HCT116 (cell line): ENCODE measurements at regions not wholly inside any gene's neighbourhood (a gene's known extent, or its start where the extent isn't known, plus 50 kb on each side); places are given as distances from the start of the nearest gene placed in this dataset.

ENCODE experiments used
- ATAC-seq: fragments of 200-7000 bp; cut with Tn5 transposase; 2 replicates; pipeline ENCODE4 v1.9.1; 2020; ENCODE audit warnings: mild to moderate bottlenecking, moderate library complexity
- BruUV-seq: library from RNA; stranded (reverse); fragments of 400-500 nt; replicated peaks from 2 replicates; lab custom pipeline; 2021; lab: Mats Ljungman, UMichigan
- CTCF ChIA-PET: fragments of 300-600 bp; sonication (Branson Sonifier 250); formaldehyde crosslinking; loops from one replicate; lab custom pipeline; 2021; ENCODE audit warnings: antibody characterized with exemption; lab: Charles Lee
- POLR2A ChIA-PET: fragments of 300-600, 350-600 bp; sonication (Branson Sonifier 250); formaldehyde crosslinking; loops from one replicate; lab custom pipeline; 2021; ENCODE audit warnings: antibody characterized with exemption; lab: Charles Lee
- RAD21 ChIA-PET, 2 experiments: fragments of 300-600 bp; sonication (Branson Sonifier 250); formaldehyde crosslinking; loops; one replicate each; lab custom pipeline; 2023; ENCODE audit warnings: low total read pairs in 2 of 2; ENCODE audit not compliant: uncharacterized antibody in 2 of 2, unreplicated experiment in 2 of 2, low non-redundant PET in 1 of 2; lab: Charles Lee
- DNase-seq: peaks from one replicate; pipeline ENCODE4 v3.0.0-alpha.2; 2010; ENCODE audit warnings: low read depth, low spot score
- H2AFZ ChIP-seq: fragments of 200-600 bp; shearing (Covaris generic), sonication (generic); 2 replicates; pipeline ENCODE4 v1.6.1; 2017; ENCODE audit warnings: low read depth, mixed run types, mixed read lengths, antibody characterized with exemption, low read length; ENCODE audit not compliant: poor library complexity, severe bottlenecking
- H3K27ac ChIP-seq: 2 replicates; pipeline ENCODE4 v1.5.1; 2012; ENCODE audit warnings: low read depth, low read length
- H3K27me3 ChIP-seq: fragments of 200-600 bp; sonication (generic); 2 replicates; pipeline ENCODE4 v1.6.1; 2016; ENCODE audit warnings: mixed run types, low read length, mixed read lengths; ENCODE audit not compliant: insufficient read depth
- H3K36me3 ChIP-seq, 2 experiments: fragments of 200-500 bp in 1 of 2; fragments of 200-600 bp in 1 of 2; sonication (Bioruptor generic) in 1 of 2; sonication (generic) in 1 of 2; 2 replicates each; pipeline versions ENCODE4 v1.5.1 to v1.6.1; 2014 to 2016; ENCODE audit warnings: low read length in 2 of 2, inconsistent platforms in 1 of 2, mixed read lengths in 1 of 2, mixed run types in 1 of 2; ENCODE audit not compliant: insufficient read depth in 2 of 2, control insufficient read depth in 1 of 2
- H3K4me1 ChIP-seq, 2 experiments: fragments of 200-600 bp in 1 of 2; sonication (generic) in 1 of 2; 2 replicates each; pipeline versions ENCODE4 v1.5.1 to v1.6.1; 2012 to 2017; ENCODE audit warnings: low read length in 2 of 2, inconsistent platforms in 1 of 2, mild to moderate bottlenecking in 1 of 2, mixed read lengths in 1 of 2, mixed run types in 1 of 2, moderate library complexity in 1 of 2; ENCODE audit not compliant: insufficient read depth in 2 of 2, control insufficient read depth in 1 of 2
- H3K4me2 ChIP-seq: fragments of 200-600 bp; sonication (generic); 2 replicates; pipeline ENCODE4 v1.6.1; 2017; ENCODE audit warnings: mixed run types, low read length, mixed read lengths
- H3K4me3 ChIP-seq, 2 experiments: fragments of 200-600 bp in 1 of 2; sonication (generic) in 1 of 2; replicated peaks in 1 of 2; 2 replicates each; pipeline ENCODE4 v1.5.1; 2011 to 2016; ENCODE audit warnings: low read length in 2 of 2, control low read depth in 1 of 2, low read depth in 1 of 2, mild to moderate bottlenecking in 1 of 2, mixed read lengths in 1 of 2, mixed run types in 1 of 2
- H3K79me2 ChIP-seq: fragments of 200-600 bp; sonication (generic); 2 replicates; pipeline ENCODE4 v1.6.1; 2017; ENCODE audit warnings: mild to moderate bottlenecking, mixed run types, low read length, moderate library complexity, mixed read lengths; ENCODE audit not compliant: insufficient read depth
- H3K9ac ChIP-seq: fragments of 200-600 bp; sonication (generic); 2 replicates; pipeline ENCODE4 v1.6.1; 2016; ENCODE audit warnings: low read length, mixed read lengths
- H3K9me2 ChIP-seq: fragments of 200-600 bp; sonication (generic), shearing (Covaris generic); 2 replicates; pipeline ENCODE4 v1.6.1; 2017; ENCODE audit warnings: mixed run types, mild to moderate bottlenecking, moderate library complexity; ENCODE audit not compliant: insufficient read depth
- H3K9me3 ChIP-seq, 2 experiments: fragments of 200-500 bp in 1 of 2; fragments of 200-600 bp in 1 of 2; sonication (Bioruptor generic) in 1 of 2; sonication (generic) in 1 of 2; 2 replicates each; pipeline ENCODE4 v1.6.1; 2014 to 2017; ENCODE audit warnings: low read length in 2 of 2, mixed read lengths in 2 of 2, inconsistent platforms in 1 of 2, low read depth in 1 of 2, mild to moderate bottlenecking in 1 of 2, mixed run types in 1 of 2, moderate library complexity in 1 of 2; ENCODE audit not compliant: control insufficient read depth in 1 of 2, insufficient read depth in 1 of 2
- H4K20me1 ChIP-seq: fragments of 200-600 bp; sonication (generic), shearing (Covaris generic); 2 replicates; pipeline ENCODE4 v1.6.1; 2017; ENCODE audit warnings: mixed run types, mild to moderate bottlenecking, moderate library complexity; ENCODE audit not compliant: insufficient read depth
- CBX3 ChIP-seq: IDR thresholded peaks from 2 replicates; pipeline ENCODE4 v1.6.1; 2012; ENCODE audit warnings: low read depth
- EGR1 ChIP-seq: IDR thresholded peaks from 2 replicates; pipeline ENCODE4 v1.6.1; 2012; ENCODE audit warnings: low read depth
- EZH2 ChIP-seq: fragments of 200-600 bp; sonication (generic); IDR thresholded peaks from 2 replicates; pipeline ENCODE4 v1.6.1; 2017; ENCODE audit warnings: antibody characterized with exemption, mixed run types
- FOSL1 ChIP-seq: IDR thresholded peaks from 2 replicates; pipeline ENCODE4 v1.6.1; 2012; ENCODE audit warnings: low read depth
- MAX ChIP-seq: IDR thresholded peaks from 2 replicates; pipeline ENCODE4 v1.6.1; 2012
- POLR2A ChIP-seq: IDR thresholded peaks from 2 replicates; pipeline ENCODE4 v1.7.0; 2011; ENCODE audit warnings: borderline replicate concordance; ENCODE audit not compliant: insufficient read depth, insufficient read length; ENCODE audit errors: extremely low read depth
- POLR2AphosphoS5 ChIP-seq: IDR thresholded peaks from 2 replicates; pipeline ENCODE4 v1.6.1; 2011; ENCODE audit warnings: mild to moderate bottlenecking, low read depth, low read length, moderate library complexity
- RAD21 ChIP-seq: IDR thresholded peaks from 2 replicates; pipeline ENCODE4 v1.6.1; 2012; ENCODE audit warnings: low read depth, mild to moderate bottlenecking
- SRF ChIP-seq: IDR thresholded peaks from 2 replicates; pipeline ENCODE4 v1.6.1; 2012; ENCODE audit warnings: low read depth
- TCF7L2 ChIP-seq: IDR thresholded peaks from 2 replicates; pipeline ENCODE4 v1.7.0; 2011; ENCODE audit warnings: borderline replicate concordance, inconsistent platforms; ENCODE audit not compliant: insufficient read depth, insufficient read length; ENCODE audit errors: extremely low read depth
- YY1 ChIP-seq: IDR thresholded peaks from 2 replicates; pipeline ENCODE4 v1.6.1; 2011; ENCODE audit warnings: low read length, low read depth, moderate library complexity, mild to moderate bottlenecking; ENCODE audit not compliant: insufficient replicate concordance; ENCODE audit errors: extremely low read depth
- ZBTB33 ChIP-seq: IDR thresholded peaks from 2 replicates; pipeline ENCODE4 v1.6.1; 2011; ENCODE audit warnings: mild to moderate bottlenecking, low read length, moderate library complexity; ENCODE audit not compliant: insufficient replicate concordance; ENCODE audit errors: extremely low read depth
- ZNF274 ChIP-seq: fragments of 200-500 bp; sonication (Bioruptor generic); IDR thresholded peaks from 2 replicates; pipeline ENCODE4 v1.6.1; 2014; ENCODE audit warnings: mild to moderate bottlenecking, low read depth, low read length, inconsistent platforms
- intact Hi-C: fragments of 100-400 bp; cut with micrococcal nuclease; formaldehyde crosslinking; loops from 2 replicates; pipeline ENCODE4 v1.10.0; 2022
- TF ChIP-seq, protein P1 (sequence below), 3 experiments: fragments of 200-600 bp in 1 of 3; sonication (generic) in 1 of 3; IDR thresholded peaks in 2 of 3; conservative IDR thresholded peaks in 1 of 3; 2 replicates each; pipeline ENCODE4 v1.5.1; 2012 to 2017; ENCODE audit warnings: low read depth in 2 of 3, low read length in 2 of 3, antibody characterized with exemption in 1 of 3, borderline replicate concordance in 1 of 3, control low read depth in 1 of 3, mild to moderate bottlenecking in 1 of 3, mixed read lengths in 1 of 3, mixed run types in 1 of 3, moderate library complexity in 1 of 3; ENCODE audit not compliant: insufficient read depth in 1 of 3

GRCh38 chr2:215619989-215620388, 184.1 kb upstream of the FN1 start (continued):
- TF ChIP-seq MAX: peak; percentile 66
- no peak for TF ChIP-seq FOSL1

DNA sequence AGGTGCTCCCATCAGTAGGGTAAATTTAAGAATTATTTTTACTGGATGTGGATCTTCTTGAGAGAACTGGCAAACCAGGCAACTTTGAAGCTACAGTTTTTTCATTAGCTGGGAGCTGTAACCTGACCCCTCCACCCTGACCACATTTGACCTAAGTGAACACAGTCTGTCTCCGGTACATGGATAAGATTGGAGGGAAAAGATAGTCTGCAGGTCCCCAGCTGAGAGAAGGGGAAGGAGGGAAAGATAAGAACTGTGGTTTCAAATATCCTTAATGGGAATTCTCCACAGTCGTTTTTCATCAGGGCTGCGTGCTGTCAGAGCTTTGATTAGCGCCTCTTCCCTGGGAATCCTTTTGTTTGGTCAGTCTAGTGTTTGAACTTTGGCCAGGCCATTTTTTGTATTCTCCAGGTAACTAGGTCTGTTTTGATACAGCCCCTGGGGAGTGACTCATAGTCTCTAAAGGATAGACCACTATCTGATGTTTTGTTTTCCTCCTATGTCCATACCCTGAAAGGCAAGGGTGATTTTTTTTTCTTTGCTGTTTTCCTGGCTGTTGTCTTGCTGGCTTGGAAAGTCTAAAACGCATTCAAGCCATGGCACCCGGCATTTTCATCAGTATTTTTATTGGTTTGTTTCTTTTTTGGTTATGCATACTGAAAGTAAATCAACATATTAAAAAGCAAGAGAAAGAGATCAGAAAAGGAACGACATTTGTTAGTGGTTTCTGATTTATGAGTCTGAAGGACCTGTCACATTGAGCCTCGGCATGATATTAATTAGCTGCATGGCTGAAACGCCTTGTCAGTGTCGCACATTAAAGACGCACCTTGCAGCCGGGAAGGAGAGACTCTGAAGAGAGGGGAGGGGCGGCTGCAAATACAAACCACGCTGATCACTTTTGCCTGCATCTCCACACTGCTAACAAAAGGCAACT, 183.4 kb upstream of the FN1 start:
- Histone ChIP-seq H3K27me3 (no peaks in the 10 kb centered on the region), H3K4me3 (peak overlapping the region in 1 of 2 experiments; percentile 24; a peak in 3 of 4 replicates), H3K36me3 (no peaks in the 10 kb centered on the region), H3K79me2 (no peaks in the 10 kb centered on the region), H3K4me2 (peak overlapping the region; percentile 67), H3K4me1 (peaks cover 21 to 24% of the 10 kb centered on the region in 2 experiments), H3K9me2 (no peaks in the 10 kb centered on the region), H3K9me3 (no peaks in the 10 kb centered on the region), H4K20me1 (no peaks in the 10 kb centered on the region), H2AFZ (peak overlapping the region; percentile 81), H3K9ac (no peak overlapping the region), H3K27ac (peak overlapping the region; percentile 30; the same call in 1 of the 2 replicates)
- RAD21 ChIA-PET: interaction anchor here in 1 of 2 experiments (0.5 kb wide), 1 partner anchor 10 kb away, joined by 3 read pairs; no protein-coding TSS in a partner anchor
- peak; percentile 65 for DNase-seq
- POLR2A ChIA-PET: no interaction called here
- peak; percentile 81 for ATAC-seq
- no TSS peak for BruUV-seq
- intact Hi-C loops: no loop called here
- CTCF ChIA-PET: interaction anchor here (0.5 kb wide), 1 partner anchor 12 kb away, joined by 3 read pairs; no protein-coding TSS in a partner anchor
- no peak for TF ChIP-seq CBX3
- TF ChIP-seq RAD21: no peak
- TF ChIP-seq, protein P1, sequence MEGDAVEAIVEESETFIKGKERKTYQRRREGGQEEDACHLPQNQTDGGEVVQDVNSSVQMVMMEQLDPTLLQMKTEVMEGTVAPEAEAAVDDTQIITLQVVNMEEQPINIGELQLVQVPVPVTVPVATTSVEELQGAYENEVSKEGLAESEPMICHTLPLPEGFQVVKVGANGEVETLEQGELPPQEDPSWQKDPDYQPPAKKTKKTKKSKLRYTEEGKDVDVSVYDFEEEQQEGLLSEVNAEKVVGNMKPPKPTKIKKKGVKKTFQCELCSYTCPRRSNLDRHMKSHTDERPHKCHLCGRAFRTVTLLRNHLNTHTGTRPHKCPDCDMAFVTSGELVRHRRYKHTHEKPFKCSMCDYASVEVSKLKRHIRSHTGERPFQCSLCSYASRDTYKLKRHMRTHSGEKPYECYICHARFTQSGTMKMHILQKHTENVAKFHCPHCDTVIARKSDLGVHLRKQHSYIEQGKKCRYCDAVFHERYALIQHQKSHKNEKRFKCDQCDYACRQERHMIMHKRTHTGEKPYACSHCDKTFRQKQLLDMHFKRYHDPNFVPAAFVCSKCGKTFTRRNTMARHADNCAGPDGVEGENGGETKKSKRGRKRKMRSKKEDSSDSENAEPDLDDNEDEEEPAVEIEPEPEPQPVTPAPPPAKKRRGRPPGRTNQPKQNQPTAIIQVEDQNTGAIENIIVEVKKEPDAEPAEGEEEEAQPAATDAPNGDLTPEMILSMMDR (IDR thresholded peaks at IDR 0.05 in 2 of 3, conservative IDR thresholded peaks at IDR 0.05 in 1 of 3; ENCODE audit: borderline replicate concordance in 1 of 3, insufficient read depth in 1 of 3, low read depth in 2 of 3, low read length in 2 of 3): no peak
- peak; percentile 52 for TF ChIP-seq TCF7L2
- TF ChIP-seq ZNF274: no peak
- TF ChIP-seq SRF: 0 out of 2 replicates have a peak, but pooled peaks have one; percentile 13
- TF ChIP-seq EGR1: no peak
- no peak for TF ChIP-seq MAX
- TF ChIP-seq EZH2: no peak
- TF ChIP-seq POLR2A: no peak
- TF ChIP-seq YY1: no peak
- TF ChIP-seq POLR2AphosphoS5: no peak
- no peak for TF ChIP-seq ZBTB33
